Islet of Langerhans (tissue), 1 donor: ENCODE measurements at regions not wholly inside any gene's neighbourhood (a gene's known extent, or its start where the extent isn't known, plus 50 kb on each side); places are given as distances from the start of the nearest gene placed in this dataset.

ENCODE experiments used
- FAIRE-seq: peaks from one replicate; lab custom pipeline; 2011; peaks lifted over from hg19 to GRCh38; lab: Jason Lieb, UNC

- no peak for FAIRE-seq
Measured at GRCh38 chr3:106628407-106628806, 748.8 kb upstream of the CCDC54 start.

GRCh38 chr3:106629215-106629832 lies 747.9 kb upstream of the CCDC54 start:
- no peak for FAIRE-seq

GRCh38 chr3:106631373-106632108 lies 745.7 kb upstream of the CCDC54 start:
- no peak for FAIRE-seq

GRCh38 chr3:106635271-106635670 lies 742.0 kb upstream of the CCDC54 start:
- FAIRE-seq: no peak

GRCh38 chr3:106635826-106636225 lies 741.4 kb upstream of the CCDC54 start:
- no peak for FAIRE-seq

- FAIRE-seq: no peak
Measured at GRCh38 chr3:106640353-106640752, 736.9 kb upstream of the CCDC54 start.

GRCh38 chr3:106642161-106642560 lies 735.1 kb upstream of the CCDC54 start:
- FAIRE-seq: no peak

GRCh38 chr3:106643684-106644161 lies 733.5 kb upstream of the CCDC54 start:
- FAIRE-seq: no peak

- FAIRE-seq: no peak
Measured at GRCh38 chr3:106673926-106674569, 703.2 kb upstream of the CCDC54 start.

GRCh38 chr3:106675451-106675850 lies 701.8 kb upstream of the CCDC54 start:
- FAIRE-seq: no peak

- no peak for FAIRE-seq
Measured at GRCh38 chr3:106678657-106679390, 698.4 kb upstream of the CCDC54 start.

- no peak for FAIRE-seq
Measured at GRCh38 chr3:106683953-106684620, 693.2 kb upstream of the CCDC54 start.

- FAIRE-seq: no peak
Measured at GRCh38 chr3:106685745-106686144, 691.5 kb upstream of the CCDC54 start.

GRCh38 chr3:106687905-106688304 lies 689.3 kb upstream of the CCDC54 start:
- FAIRE-seq: no peak

GRCh38 chr3:106688464-106688863 lies 688.8 kb upstream of the CCDC54 start:
- no peak for FAIRE-seq

- FAIRE-seq: no peak
Measured at GRCh38 chr3:106691476-106691875, 685.8 kb upstream of the CCDC54 start.

- no peak for FAIRE-seq
Measured at GRCh38 chr3:106692624-106693023, 684.6 kb upstream of the CCDC54 start.

GRCh38 chr3:106699122-106699521 lies 678.1 kb upstream of the CCDC54 start:
- FAIRE-seq: peak; percentile 89

GRCh38 chr3:106700981-106701380 lies 676.3 kb upstream of the CCDC54 start:
- FAIRE-seq: no peak

- FAIRE-seq: no peak
Measured at GRCh38 chr3:106703524-106703923, 673.7 kb upstream of the CCDC54 start.

- FAIRE-seq: no peak
Measured at GRCh38 chr3:106707347-106707746, 669.9 kb upstream of the CCDC54 start.

GRCh38 chr3:106710596-106710995 lies 666.6 kb upstream of the CCDC54 start:
- FAIRE-seq: no peak
